ENCODE measurements at regions not wholly inside any gene's neighbourhood (a gene's known extent, or its start where the extent isn't known, plus 50 kb on each side); places are given as distances from the start of the nearest gene placed in this dataset.

DNA sequence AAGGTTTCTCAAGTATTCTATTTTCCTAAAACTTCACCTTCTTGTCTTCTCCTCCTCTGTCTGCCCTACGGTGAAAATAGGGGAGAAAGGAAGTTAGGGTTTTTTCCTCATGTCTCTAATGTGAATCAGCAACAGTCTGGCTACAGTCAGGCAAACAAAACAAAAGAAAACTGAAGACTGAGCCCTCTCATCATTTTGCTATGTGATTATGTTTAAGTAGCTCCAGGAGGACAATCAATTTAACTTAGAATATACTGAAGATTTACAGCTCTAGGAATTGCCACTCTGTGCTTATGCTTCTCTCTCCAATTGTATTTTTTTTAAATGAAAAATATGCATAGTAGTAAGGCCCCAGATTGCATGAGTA is 316.2 kb downstream of the GPAT3 start:
- Mint-ChIP-seq H3K27me3 (ENCODE audit: low read depth) (peaks cover 6% of the 10 kb centered on the region), H3K9me3 (no peaks in the 10 kb centered on the region), H3K4me1 (peaks cover 15% of the 10 kb centered on the region), H3K4me3 (no peak overlapping the region), H3K27ac (peak overlapping the region; percentile 63 to 83 (median 76)), H3K36me3 (ENCODE audit: low read depth) (no peaks in the 10 kb centered on the region)
- TF ChIP-seq, protein P1, sequence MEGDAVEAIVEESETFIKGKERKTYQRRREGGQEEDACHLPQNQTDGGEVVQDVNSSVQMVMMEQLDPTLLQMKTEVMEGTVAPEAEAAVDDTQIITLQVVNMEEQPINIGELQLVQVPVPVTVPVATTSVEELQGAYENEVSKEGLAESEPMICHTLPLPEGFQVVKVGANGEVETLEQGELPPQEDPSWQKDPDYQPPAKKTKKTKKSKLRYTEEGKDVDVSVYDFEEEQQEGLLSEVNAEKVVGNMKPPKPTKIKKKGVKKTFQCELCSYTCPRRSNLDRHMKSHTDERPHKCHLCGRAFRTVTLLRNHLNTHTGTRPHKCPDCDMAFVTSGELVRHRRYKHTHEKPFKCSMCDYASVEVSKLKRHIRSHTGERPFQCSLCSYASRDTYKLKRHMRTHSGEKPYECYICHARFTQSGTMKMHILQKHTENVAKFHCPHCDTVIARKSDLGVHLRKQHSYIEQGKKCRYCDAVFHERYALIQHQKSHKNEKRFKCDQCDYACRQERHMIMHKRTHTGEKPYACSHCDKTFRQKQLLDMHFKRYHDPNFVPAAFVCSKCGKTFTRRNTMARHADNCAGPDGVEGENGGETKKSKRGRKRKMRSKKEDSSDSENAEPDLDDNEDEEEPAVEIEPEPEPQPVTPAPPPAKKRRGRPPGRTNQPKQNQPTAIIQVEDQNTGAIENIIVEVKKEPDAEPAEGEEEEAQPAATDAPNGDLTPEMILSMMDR (IDR thresholded peaks at IDR 0.05; ENCODE audit: unreplicated experiment in 3 of 3) = no peak

DNA sequence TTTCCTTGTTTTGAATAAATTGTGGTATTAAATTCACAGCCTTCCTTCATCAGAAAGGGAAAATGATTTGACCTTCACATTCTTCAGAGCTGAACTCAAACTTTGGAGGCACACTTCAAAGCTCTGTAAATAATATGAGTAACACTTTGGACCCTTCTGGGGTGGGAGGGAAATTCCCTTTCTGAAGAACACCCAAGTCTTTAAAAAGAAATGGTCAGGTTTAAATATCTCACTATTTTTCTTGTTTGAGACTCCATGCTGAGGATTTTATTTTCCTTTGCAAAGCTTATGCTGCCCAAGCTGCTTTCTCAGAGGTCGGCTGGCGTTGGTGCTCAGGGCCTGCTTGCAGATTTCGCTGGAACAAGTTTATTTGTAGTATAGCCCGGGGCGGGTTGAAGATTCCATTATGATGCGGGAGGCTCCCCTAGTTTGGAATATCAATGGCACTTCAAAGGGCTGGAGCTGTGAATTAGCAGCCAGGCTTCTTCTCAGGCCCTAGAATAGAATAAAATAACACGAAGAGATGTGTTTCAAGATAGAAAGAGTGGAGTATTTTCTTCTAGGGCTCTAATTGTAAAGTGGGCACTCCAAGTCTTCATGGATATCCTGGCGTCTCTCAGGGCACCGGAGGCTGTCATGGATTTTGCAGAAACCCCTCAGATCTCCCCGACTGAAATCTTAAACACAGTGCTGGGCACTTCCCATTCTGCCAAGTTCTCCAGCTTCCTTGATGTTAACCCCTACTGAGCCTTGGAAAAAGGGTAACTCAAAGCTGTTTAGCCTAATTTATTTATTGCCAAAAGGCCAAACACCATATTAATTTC is 315.6 kb downstream of the GPAT3 start:
- Mint-ChIP-seq H3K36me3 (ENCODE audit: low read depth) (no peaks in the 10 kb centered on the region), H3K9me3 (no peaks in the 10 kb centered on the region), H3K27me3 (ENCODE audit: low read depth) (peaks cover 6% of the 10 kb centered on the region), H3K4me3 (no peak overlapping the region), H3K4me1 (peaks cover 15% of the 10 kb centered on the region), H3K27ac (peak overlapping the region; percentile 63 to 83 (median 76))
- TF ChIP-seq, protein P1 (IDR thresholded peaks at IDR 0.05; ENCODE audit: unreplicated experiment in 3 of 3) = no peak

DNA sequence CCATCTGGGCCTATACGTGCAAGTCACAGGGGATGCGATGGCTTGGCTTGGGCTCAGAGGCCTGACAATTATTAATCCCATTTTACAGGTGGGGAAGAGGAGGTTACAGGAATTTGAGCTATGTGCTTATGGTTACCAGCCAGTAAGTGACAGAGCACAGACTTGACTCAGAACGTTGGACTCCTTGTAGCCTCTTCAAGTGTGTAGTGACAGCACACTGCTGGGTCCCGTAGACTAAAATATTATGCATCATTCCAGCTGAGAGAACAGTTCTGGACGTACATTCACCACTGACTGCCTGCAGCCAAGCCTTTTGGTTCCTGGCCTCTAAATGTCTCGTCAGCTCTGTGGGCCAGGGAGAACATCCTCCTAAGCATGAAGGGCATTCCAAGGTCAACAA is 314.5 kb downstream of the GPAT3 start:
- H3K27ac Mint-ChIP-seq = no peak overlapping the region
- no peak overlapping the region for H3K4me3 Mint-ChIP-seq
- peaks cover 6% of the 10 kb centered on the region for H3K27me3 Mint-ChIP-seq (ENCODE audit: low read depth)
- peaks cover 15% of the 10 kb centered on the region for H3K4me1 Mint-ChIP-seq
- TF ChIP-seq, protein P1 (IDR thresholded peaks at IDR 0.05; ENCODE audit: unreplicated experiment in 3 of 3) = no peak
- no peaks in the 10 kb centered on the region for H3K36me3 Mint-ChIP-seq (ENCODE audit: low read depth)
- H3K9me3 Mint-ChIP-seq = no peaks in the 10 kb centered on the region

DNA sequence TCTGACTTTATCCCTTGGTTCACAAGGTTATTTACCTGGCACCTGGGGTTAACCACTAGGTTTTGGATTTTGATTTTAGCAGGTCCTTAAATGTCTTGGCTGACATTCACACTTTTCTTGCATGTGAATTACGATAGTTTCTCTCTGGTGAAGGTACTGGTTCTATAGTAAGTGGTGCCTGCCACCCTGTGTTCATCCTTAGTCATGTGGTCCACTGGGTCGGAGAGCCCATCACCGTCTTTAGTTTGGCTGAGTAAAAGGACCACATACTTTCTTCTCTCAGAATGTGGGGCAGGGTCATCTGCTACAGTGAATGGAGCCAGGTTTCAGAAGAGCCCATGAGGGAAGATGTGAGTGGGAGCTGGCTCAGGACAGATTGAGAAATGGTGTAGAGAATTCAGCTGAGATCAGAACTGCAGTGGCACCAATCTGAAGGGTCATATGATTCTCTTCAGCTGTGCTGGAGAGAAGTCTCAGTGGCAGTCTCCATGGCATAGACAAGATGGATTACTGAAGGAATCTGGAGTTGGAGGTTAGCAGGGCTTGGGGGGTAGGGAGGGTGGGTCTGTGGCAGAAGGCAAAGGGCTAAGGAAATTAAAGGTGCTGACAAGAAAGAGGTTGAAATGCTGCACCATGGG is 310.4 kb downstream of the GPAT3 start:
- Mint-ChIP-seq H3K4me1 (peaks cover 1% of the 10 kb centered on the region), H3K27ac (no peak overlapping the region), H3K9me3 (no peaks in the 10 kb centered on the region), H3K27me3 (ENCODE audit: low read depth) (no peaks in the 10 kb centered on the region), H3K4me3 (no peak overlapping the region), H3K36me3 (ENCODE audit: low read depth) (no peaks in the 10 kb centered on the region)
- TF ChIP-seq, protein P1 (IDR thresholded peaks at IDR 0.05; ENCODE audit: unreplicated experiment in 3 of 3) = no peak

DNA sequence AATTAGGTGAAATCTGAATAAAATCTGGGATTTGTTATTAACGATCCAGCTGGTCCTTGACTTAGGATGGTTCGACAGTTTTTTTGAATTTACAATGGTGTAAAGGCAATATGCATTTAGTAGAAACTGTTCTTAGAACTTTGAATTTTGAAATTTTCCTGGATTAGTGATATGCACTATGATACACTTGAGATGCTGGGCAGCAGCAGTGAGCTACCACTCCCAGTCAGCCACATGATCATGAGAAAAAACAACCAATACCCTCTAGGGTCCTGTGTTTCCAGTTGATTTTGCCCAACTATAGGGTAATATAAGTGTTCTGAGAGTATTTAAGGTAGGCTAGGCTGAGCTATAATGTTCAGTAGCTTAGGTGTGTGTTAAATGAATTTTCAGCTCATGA is 303.7 kb downstream of the GPAT3 start:
- TF ChIP-seq, protein P1 (IDR thresholded peaks at IDR 0.05; ENCODE audit: unreplicated experiment in 3 of 3) = no peak
- Mint-ChIP-seq H3K9me3 (no peaks in the 10 kb centered on the region), H3K27ac (no peak overlapping the region), H3K4me1 (no peaks in the 10 kb centered on the region), H3K4me3 (no peak overlapping the region), H3K27me3 (ENCODE audit: low read depth) (no peaks in the 10 kb centered on the region), H3K36me3 (ENCODE audit: low read depth) (no peaks in the 10 kb centered on the region)
